ENCODE measurements at regions not wholly inside any gene's neighbourhood (a gene's known extent, or its start where the extent isn't known, plus 50 kb on each side); places are given as distances from the start of the nearest gene placed in this dataset.

GRCh38 chr1:99520121-99520520, 125.8 kb upstream of the PALMD start:
- intact Hi-C loops (cut with DNase I), result no loop called here
- Histone ChIP-seq H3K27ac (no peak overlapping the region), H3K9me3 (no peaks in the 10 kb centered on the region), H3K36me3 (no peaks in the 10 kb centered on the region), H3K4me1 (no peaks in the 10 kb centered on the region), H3K4me3 (replicated peaks in 1 of 3) (no peak overlapping the region), H3K27me3 (no peaks in the 10 kb centered on the region)
- no peak for TF ChIP-seq POLR2A (IDR thresholded peaks at IDR 0.05)
- no peak for TF ChIP-seq CTCF (IDR thresholded peaks at IDR 0.05)
- no peak for DNase-seq

GRCh38 chr1:99525331-99525730, 120.6 kb upstream of the PALMD start:
- no peaks in the 10 kb centered on the region for H3K27me3 ChIP-seq
- no peaks in the 10 kb centered on the region for H3K4me1 ChIP-seq
- H3K4me3 ChIP-seq (replicated peaks in 1 of 3), result no peak overlapping the region
- H3K36me3 ChIP-seq, result no peaks in the 10 kb centered on the region
- DNase-seq, result no peak
- intact Hi-C loops (cut with DNase I), result no loop called here
- TF ChIP-seq CTCF (IDR thresholded peaks at IDR 0.05) (no peak), POLR2A (IDR thresholded peaks at IDR 0.05) (no peak)
- no peak overlapping the region for H3K27ac ChIP-seq
- no peaks in the 10 kb centered on the region for H3K9me3 ChIP-seq
- 47 to 57% methylated on average over 1 of the region's 1 CpG for WGBS, 2 donors

- Histone ChIP-seq H3K36me3 (no peaks in the 10 kb centered on the region), H3K4me1 (no peaks in the 10 kb centered on the region), H3K4me3 (replicated peaks in 1 of 3) (no peak overlapping the region), H3K9me3 (no peaks in the 10 kb centered on the region), H3K27me3 (no peaks in the 10 kb centered on the region), H3K27ac (no peak overlapping the region)
- intact Hi-C loops (cut with DNase I), result no loop called here
- WGBS, 2 donors, result 80 to 89% methylated on average over 3 of the region's 3 CpGs
- TF ChIP-seq CTCF (IDR thresholded peaks at IDR 0.05) (peak in 1 of 6 experiments; percentile 18), POLR2A (IDR thresholded peaks at IDR 0.05) (no peak)
- no peak for DNase-seq
Measured at GRCh38 chr1:99527078-99527477, 118.8 kb upstream of the PALMD start.

GRCh38 chr1:99527545-99527944, 118.4 kb upstream of the PALMD start:
- no peak overlapping the region for H3K27ac ChIP-seq
- no peaks in the 10 kb centered on the region for H3K9me3 ChIP-seq
- H3K36me3 ChIP-seq, result no peaks in the 10 kb centered on the region
- H3K4me3 ChIP-seq (replicated peaks in 1 of 3), result no peak overlapping the region
- WGBS, 2 donors, result 77 to 83% methylated on average over 3 of the region's 3 CpGs
- no peaks in the 10 kb centered on the region for H3K27me3 ChIP-seq
- no peaks in the 10 kb centered on the region for H3K4me1 ChIP-seq
- intact Hi-C loops (cut with DNase I), result no loop called here
- no peak for TF ChIP-seq POLR2A (IDR thresholded peaks at IDR 0.05)
- TF ChIP-seq CTCF (IDR thresholded peaks at IDR 0.05), result no peak
- DNase-seq, result no peak

GRCh38 chr1:99529002-99529401, 116.9 kb upstream of the PALMD start:
- intact Hi-C loops (cut with DNase I), result no loop called here
- WGBS, 2 donors, result 68 to 93% methylated on average over 3 of the region's 3 CpGs
- no peaks in the 10 kb centered on the region for H3K27me3 ChIP-seq
- H3K4me1 ChIP-seq, result no peaks in the 10 kb centered on the region
- no peaks in the 10 kb centered on the region for H3K36me3 ChIP-seq
- H3K9me3 ChIP-seq, result no peaks in the 10 kb centered on the region
- TF ChIP-seq CTCF (IDR thresholded peaks at IDR 0.05) (no peak), POLR2A (IDR thresholded peaks at IDR 0.05) (no peak)
- no peak overlapping the region for H3K4me3 ChIP-seq (replicated peaks in 1 of 3)
- H3K27ac ChIP-seq, result no peak overlapping the region
- DNase-seq, result no peak

Data from thyroid gland (tissue), 4 donors.